GM12878 (cell line): ENCODE measurements at regions not wholly inside any gene's neighbourhood (a gene's known extent, or its start where the extent isn't known, plus 50 kb on each side); places are given as distances from the start of the nearest gene placed in this dataset.
"Not testable (repeated sequence)": the region's sequence is repeated elsewhere in the genome, so short reads cannot be mapped to it uniquely, and the experiment has no call there.

Source experiments
- ATAC-seq: fragments of 200-7000 bp; cut with Tn5 transposase; 3 replicates; pipeline ENCODE4 v1.9.1; 2020; ENCODE audit warnings: mild to moderate bottlenecking, moderate library complexity
- BruUV-seq: library from RNA; stranded (reverse); fragments of 400-500 nt; replicated peaks from 2 replicates; lab custom pipeline; 2021; lab: Mats Ljungman, UMichigan
- CTCF ChIA-PET: fragments of 300-600 bp; sonication (Branson Sonifier 250); formaldehyde crosslinking; extraction: SDS; loops from one replicate; lab custom pipeline; 2021; ENCODE audit warnings: inconsistent platforms; lab: Yijun Ruan, JAX
- POLR2A ChIA-PET: fragments of 350-600 bp; formaldehyde crosslinking; extraction: SDS; loops from one replicate; lab custom pipeline; 2021; ENCODE audit warnings: inconsistent platforms; lab: Charles Lee
- RAD21 ChIA-PET: fragments of 300-600 bp; sonication (Branson Sonifier 250); formaldehyde crosslinking; loops from one replicate; lab custom pipeline; 2023; ENCODE audit warnings: antibody characterized with exemption; ENCODE audit not compliant: unreplicated experiment; lab: Charles Lee
- SMC1A ChIA-PET: fragments of 300-600 bp; sonication (Branson Sonifier 250); formaldehyde crosslinking; loops from one replicate; lab custom pipeline; 2023; ENCODE audit not compliant: unreplicated experiment, uncharacterized antibody; lab: Charles Lee
- DNase-seq: peaks from one replicate; pipeline ENCODE4 v3.0.0-alpha.2; 2011; ENCODE audit warnings: low read depth, low spot score
- FAIRE-seq: peaks from 3 replicates; lab custom pipeline; 2011; peaks lifted over from hg19 to GRCh38; lab: Jason Lieb, UNC
- H2AFZ ChIP-seq: 2 replicates; pipeline ENCODE4 v1.6.0; 2011; ENCODE audit warnings: low read depth, low read length, control low read depth; ENCODE audit not compliant: control insufficient read depth
- H3K27ac ChIP-seq: 2 replicates; pipeline ENCODE4 v1.5.1; 2011; ENCODE audit warnings: control low read depth; ENCODE audit not compliant: control insufficient read depth, insufficient read depth
- H3K27me3 ChIP-seq, 2 experiments: replicated peaks in 1 of 2; 2 replicates each; pipeline versions ENCODE4 v1.6.0 to v1.6.1; 2011; ENCODE audit warnings: low read length in 1 of 2; ENCODE audit not compliant: control insufficient read depth in 2 of 2, insufficient read depth in 2 of 2
- H3K36me3 ChIP-seq, 2 experiments: 2 replicates each; pipeline ENCODE4 v1.5.1; 2011; ENCODE audit warnings: low read length in 1 of 2; ENCODE audit not compliant: control insufficient read depth in 2 of 2, insufficient read depth in 2 of 2
- H3K4me1 ChIP-seq: 2 replicates; pipeline ENCODE4 v1.6.1; 2011; ENCODE audit warnings: mild to moderate bottlenecking, low read length, moderate library complexity, mixed read lengths; ENCODE audit not compliant: control insufficient read depth, insufficient read depth
- H3K4me2 ChIP-seq: 2 replicates; pipeline ENCODE4 v1.6.0; 2011; ENCODE audit warnings: control low read depth; ENCODE audit not compliant: control insufficient read depth, insufficient read depth
- H3K4me3 ChIP-seq: fragments of 200-600 bp; sonication (generic); 2 replicates; pipeline ENCODE4 v1.5.1; 2016
- H3K79me2 ChIP-seq: 2 replicates; pipeline ENCODE4 v1.6.0; 2011; ENCODE audit warnings: low read length; ENCODE audit not compliant: control insufficient read depth, insufficient read depth
- H3K9ac ChIP-seq: 2 replicates; pipeline ENCODE4 v1.8.0; 2011; ENCODE audit warnings: low read length, control low read depth, mixed read lengths; ENCODE audit not compliant: control insufficient read depth, insufficient read depth
- H3K9me3 ChIP-seq: replicated peaks from 3 replicates; pipeline ENCODE4 v1.5.1; 2011; ENCODE audit warnings: mild to moderate bottlenecking, low read length; ENCODE audit not compliant: control insufficient read depth, insufficient read depth
- H4K20me1 ChIP-seq: 2 replicates; pipeline ENCODE4 v1.6.0; 2011; ENCODE audit not compliant: control insufficient read depth, insufficient read depth
- WGBS: methylation state at CpG from one replicate; pipeline ENCODE4 v1.1.6; 2016; ENCODE audit warnings: low lambda C conversion rate; ENCODE audit not compliant: insufficient replicate concordance, insufficient coverage; ENCODE audit errors: missing lambda C conversion rate; 5-methylcytosine and 5-hydroxymethylcytosine counted together
- in situ Hi-C: fragments of 300-500 bp; cut with MboI; formaldehyde crosslinking; loops from 9 replicates; pipeline ENCODE4 v1.14.3; 2018; ENCODE audit warnings: mixed read lengths
- intact Hi-C: fragments of 100-400 bp; cut with micrococcal nuclease; formaldehyde crosslinking; loops from one replicate; pipeline ENCODE4 v1.14.2; 2022; ENCODE audit not compliant: unreplicated experiment

GRCh38 chr4:8976466-8977128 is 105.0 kb upstream of the HMX1 start:
- DNase-seq, BruUV-seq, H3K36me3 ChIP-seq, H3K27me3 ChIP-seq, in situ Hi-C loops, H3K4me3 ChIP-seq, intact Hi-C loops, H4K20me1 ChIP-seq, H3K4me1 ChIP-seq, POLR2A ChIA-PET, H3K27ac ChIP-seq, H2AFZ ChIP-seq, FAIRE-seq, H3K4me2 ChIP-seq, ATAC-seq, SMC1A ChIA-PET, H3K9ac ChIP-seq, H3K79me2 ChIP-seq, CTCF ChIA-PET, RAD21 ChIA-PET, H3K9me3 ChIP-seq: not testable (repeated sequence)
- 51% methylated on average over 23 of the region's 24 CpGs for WGBS

DNA sequence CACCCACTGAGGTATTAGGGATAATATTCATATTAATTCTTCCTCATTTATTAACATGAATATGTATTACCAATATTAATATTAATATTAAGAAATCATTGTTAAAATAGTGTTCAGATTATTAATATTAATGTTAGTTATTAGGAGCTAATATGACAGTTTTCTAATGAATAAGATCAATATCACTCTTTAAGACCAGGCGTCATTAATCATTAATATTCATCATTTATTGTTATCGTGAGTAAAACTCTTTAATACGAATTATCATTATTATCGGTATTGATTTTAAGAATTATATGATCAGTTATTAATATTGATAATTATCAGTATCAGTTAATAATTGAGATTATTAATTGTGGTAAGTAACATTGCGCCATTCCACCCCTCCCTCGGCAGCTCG is 101.0 kb upstream of the HMX1 start:
- FAIRE-seq, H3K79me2 ChIP-seq, H3K27ac ChIP-seq, SMC1A ChIA-PET, H3K36me3 ChIP-seq, H3K9me3 ChIP-seq, ATAC-seq, BruUV-seq, RAD21 ChIA-PET, H3K4me3 ChIP-seq, H3K9ac ChIP-seq, H2AFZ ChIP-seq, CTCF ChIA-PET, DNase-seq, H3K4me2 ChIP-seq, POLR2A ChIA-PET, intact Hi-C loops, H3K27me3 ChIP-seq, in situ Hi-C loops, H4K20me1 ChIP-seq, H3K4me1 ChIP-seq: not testable (repeated sequence)
- 58% methylated on average over 7 of the region's 7 CpGs for WGBS

DNA sequence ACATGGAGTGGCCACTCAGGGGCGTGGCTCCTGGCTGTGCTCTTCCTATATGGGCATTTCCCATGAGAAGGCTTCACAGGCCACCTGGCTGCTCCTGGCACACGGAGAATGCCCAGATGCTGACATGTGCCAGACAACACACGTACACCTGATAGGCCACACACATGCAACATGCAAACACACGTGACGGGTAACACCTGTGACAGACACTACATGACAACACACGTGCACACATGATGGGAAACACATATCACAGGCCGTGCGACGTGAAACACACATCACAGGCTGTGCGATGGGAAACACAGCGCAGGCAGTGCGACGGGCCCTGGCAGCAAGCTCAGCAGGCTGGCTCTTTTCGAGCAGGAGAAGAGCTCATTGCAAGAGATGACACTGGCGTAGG is 94.3 kb upstream of the HMX1 start:
- H2AFZ ChIP-seq, SMC1A ChIA-PET, H3K4me2 ChIP-seq, H4K20me1 ChIP-seq, CTCF ChIA-PET, BruUV-seq, ATAC-seq, H3K4me1 ChIP-seq, H3K79me2 ChIP-seq, FAIRE-seq, H3K36me3 ChIP-seq, intact Hi-C loops, H3K27me3 ChIP-seq, H3K9ac ChIP-seq, H3K27ac ChIP-seq, POLR2A ChIA-PET, RAD21 ChIA-PET, H3K9me3 ChIP-seq, in situ Hi-C loops, H3K4me3 ChIP-seq, DNase-seq: not testable (repeated sequence)
- WGBS, result 51% methylated on average over 15 of the region's 15 CpGs

DNA sequence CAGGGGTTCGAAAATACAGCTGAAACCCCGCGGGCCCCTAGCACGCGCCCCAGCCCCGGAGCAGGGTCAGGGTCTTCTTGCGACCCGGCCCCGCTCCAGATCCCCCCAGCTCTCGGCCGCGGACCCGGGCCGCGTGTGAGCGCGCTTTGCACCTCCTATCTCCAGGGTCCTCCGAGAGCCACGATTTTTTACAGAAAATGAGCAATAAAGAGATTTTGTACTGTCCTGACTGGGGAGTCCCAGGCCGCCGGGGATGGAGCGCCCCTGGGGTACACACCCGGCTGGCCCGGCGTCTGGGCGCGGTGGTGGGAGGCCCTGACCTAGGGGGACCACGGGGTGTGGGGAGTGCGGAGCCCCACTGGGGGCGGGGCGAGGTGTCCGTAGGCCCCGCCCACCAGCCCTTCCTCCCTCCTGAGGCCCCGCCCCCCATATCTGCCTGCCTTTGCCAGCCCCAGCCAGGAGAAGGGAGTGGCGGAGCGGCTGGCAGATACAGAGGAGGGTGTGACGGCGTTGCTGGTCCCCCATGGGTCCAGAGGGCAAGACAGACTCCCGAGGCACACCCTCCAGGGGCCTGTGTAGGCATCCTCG is 92.7 kb upstream of the HMX1 start:
- H2AFZ ChIP-seq, H3K4me1 ChIP-seq, RAD21 ChIA-PET, H3K27ac ChIP-seq, H3K27me3 ChIP-seq, H3K79me2 ChIP-seq, FAIRE-seq, CTCF ChIA-PET, ATAC-seq, SMC1A ChIA-PET, POLR2A ChIA-PET, intact Hi-C loops, BruUV-seq, H3K4me3 ChIP-seq, DNase-seq, H3K36me3 ChIP-seq, H3K4me2 ChIP-seq, H3K9ac ChIP-seq, H4K20me1 ChIP-seq, in situ Hi-C loops, H3K9me3 ChIP-seq: not testable (repeated sequence)
- 69% methylated on average over 11 of the region's 40 CpGs for WGBS
